ENCODE measurements at regions not wholly inside any gene's neighbourhood (a gene's known extent, or its start where the extent isn't known, plus 50 kb on each side); places are given as distances from the start of the nearest gene placed in this dataset.
"Not testable (repeated sequence)": the region's sequence is repeated elsewhere in the genome, so short reads cannot be mapped to it uniquely, and the experiment has no call there.

GRCh38 chr18:62647179-62647578, 68.2 kb upstream of the PHLPP1 start:
- no peaks in the 10 kb centered on the region for H3K27me3 ChIP-seq (ENCODE audit: insufficient read depth, low read length, poor library complexity, severe bottlenecking)

GRCh38 chr18:62648045-62648678, 67.2 kb upstream of the PHLPP1 start:
- Histone ChIP-seq H3F3A (ENCODE audit: low read depth) (no peaks in the 10 kb centered on the region), H3K4me1 (ENCODE audit: insufficient read depth, low read length, poor library complexity, severe bottlenecking) (no peaks in the 10 kb centered on the region), H3K9me2 (replicated peaks; ENCODE audit: low read depth, low read length) (no peaks in the 10 kb centered on the region), H3K9ac (ENCODE audit: low read depth, low read length, poor library complexity, severe bottlenecking) (no peak overlapping the region), H3K9me3 (ENCODE audit: insufficient read depth, low read depth, low read length) (no peaks in the 10 kb centered on the region), H4K20me1 (ENCODE audit: insufficient read depth, low read length, poor library complexity, severe bottlenecking) (no peaks in the 10 kb centered on the region), H3K4me3 (ENCODE audit: low read length, poor library complexity, severe bottlenecking) (no peak overlapping the region), H2AFZ (ENCODE audit: low read length) (no peak overlapping the region), H3K4me2 (ENCODE audit: low read depth, low read length, poor library complexity, severe bottlenecking) (no peak overlapping the region), H3K36me3 (ENCODE audit: insufficient read depth, low read length) (no peaks in the 10 kb centered on the region), H3K27me3 (ENCODE audit: insufficient read depth, low read length, poor library complexity, severe bottlenecking) (no peaks in the 10 kb centered on the region), H3K79me2 (ENCODE audit: insufficient read depth, low read length) (no peaks in the 10 kb centered on the region)
- no peak for TF ChIP-seq EZH2phosphoT487 (IDR thresholded peaks at IDR 0.05; ENCODE audit: borderline replicate concordance)
- TF ChIP-seq CTCF (conservative IDR thresholded peaks at IDR 0.05; ENCODE audit: low read length), result no peak

More at GRCh38 chr18:62647179-62647578, 68.2 kb upstream of the PHLPP1 start:
- Histone ChIP-seq H3F3A (ENCODE audit: low read depth) (no peaks in the 10 kb centered on the region), H3K36me3 (ENCODE audit: insufficient read depth, low read length) (no peaks in the 10 kb centered on the region), H4K20me1 (ENCODE audit: insufficient read depth, low read length, poor library complexity, severe bottlenecking) (no peaks in the 10 kb centered on the region), H2AFZ (ENCODE audit: low read length) (no peak overlapping the region), H3K9me2 (replicated peaks; ENCODE audit: low read depth, low read length) (no peaks in the 10 kb centered on the region), H3K9ac (ENCODE audit: low read depth, low read length, poor library complexity, severe bottlenecking) (no peak overlapping the region), H3K79me2 (ENCODE audit: insufficient read depth, low read length) (no peaks in the 10 kb centered on the region), H3K9me3 (ENCODE audit: insufficient read depth, low read depth, low read length) (no peaks in the 10 kb centered on the region), H3K4me2 (ENCODE audit: low read depth, low read length, poor library complexity, severe bottlenecking) (no peak overlapping the region), H3K4me3 (ENCODE audit: low read length, poor library complexity, severe bottlenecking) (no peak overlapping the region), H3K4me1 (ENCODE audit: insufficient read depth, low read length, poor library complexity, severe bottlenecking) (no peaks in the 10 kb centered on the region)
- TF ChIP-seq EZH2phosphoT487 (IDR thresholded peaks at IDR 0.05; ENCODE audit: borderline replicate concordance) (no peak), CTCF (conservative IDR thresholded peaks at IDR 0.05; ENCODE audit: low read length) (no peak)

- Histone ChIP-seq H3K9me3 (ENCODE audit: insufficient read depth, low read depth, low read length) (no peaks in the 10 kb centered on the region), H3K79me2 (ENCODE audit: insufficient read depth, low read length) (no peaks in the 10 kb centered on the region), H3K36me3 (ENCODE audit: insufficient read depth, low read length) (no peaks in the 10 kb centered on the region), H3K9ac (ENCODE audit: low read depth, low read length, poor library complexity, severe bottlenecking) (no peak overlapping the region), H2AFZ (ENCODE audit: low read length) (no peak overlapping the region), H3K9me2 (replicated peaks; ENCODE audit: low read depth, low read length) (no peaks in the 10 kb centered on the region), H3K4me1 (ENCODE audit: insufficient read depth, low read length, poor library complexity, severe bottlenecking) (no peaks in the 10 kb centered on the region), H3K4me2 (ENCODE audit: low read depth, low read length, poor library complexity, severe bottlenecking) (no peak overlapping the region), H3K4me3 (ENCODE audit: low read length, poor library complexity, severe bottlenecking) (no peak overlapping the region), H3K27me3 (ENCODE audit: insufficient read depth, low read length, poor library complexity, severe bottlenecking) (no peaks in the 10 kb centered on the region), H4K20me1 (ENCODE audit: insufficient read depth, low read length, poor library complexity, severe bottlenecking) (no peaks in the 10 kb centered on the region), H3F3A (ENCODE audit: low read depth) (no peaks in the 10 kb centered on the region)
- TF ChIP-seq CTCF (conservative IDR thresholded peaks at IDR 0.05; ENCODE audit: low read length), result no peak
- TF ChIP-seq EZH2phosphoT487 (IDR thresholded peaks at IDR 0.05; ENCODE audit: borderline replicate concordance), result no peak
Observed at GRCh38 chr18:62651276-62652056, 63.9 kb upstream of the PHLPP1 start.

GRCh38 chr18:62652057-62652629, 63.2 kb upstream of the PHLPP1 start:
- not testable (repeated sequence) for H3K9me3 ChIP-seq (ENCODE audit: insufficient read depth, low read depth, low read length); H3K4me1 ChIP-seq (ENCODE audit: insufficient read depth, low read length, poor library complexity, severe bottlenecking); H4K20me1 ChIP-seq (ENCODE audit: insufficient read depth, low read length, poor library complexity, severe bottlenecking); H3F3A ChIP-seq (ENCODE audit: low read depth); H3K4me2 ChIP-seq (ENCODE audit: low read depth, low read length, poor library complexity, severe bottlenecking); H3K4me3 ChIP-seq (ENCODE audit: low read length, poor library complexity, severe bottlenecking); H3K9me2 ChIP-seq (replicated peaks; ENCODE audit: low read depth, low read length); H3K36me3 ChIP-seq (ENCODE audit: insufficient read depth, low read length); H3K9ac ChIP-seq (ENCODE audit: low read depth, low read length, poor library complexity, severe bottlenecking); H2AFZ ChIP-seq (ENCODE audit: low read length); H3K27me3 ChIP-seq (ENCODE audit: insufficient read depth, low read length, poor library complexity, severe bottlenecking); H3K79me2 ChIP-seq (ENCODE audit: insufficient read depth, low read length)

Data from Loucy (cell line).